ENCODE measurements at regions not wholly inside any gene's neighbourhood (a gene's known extent, or its start where the extent isn't known, plus 50 kb on each side); places are given as distances from the start of the nearest gene placed in this dataset.

DNA sequence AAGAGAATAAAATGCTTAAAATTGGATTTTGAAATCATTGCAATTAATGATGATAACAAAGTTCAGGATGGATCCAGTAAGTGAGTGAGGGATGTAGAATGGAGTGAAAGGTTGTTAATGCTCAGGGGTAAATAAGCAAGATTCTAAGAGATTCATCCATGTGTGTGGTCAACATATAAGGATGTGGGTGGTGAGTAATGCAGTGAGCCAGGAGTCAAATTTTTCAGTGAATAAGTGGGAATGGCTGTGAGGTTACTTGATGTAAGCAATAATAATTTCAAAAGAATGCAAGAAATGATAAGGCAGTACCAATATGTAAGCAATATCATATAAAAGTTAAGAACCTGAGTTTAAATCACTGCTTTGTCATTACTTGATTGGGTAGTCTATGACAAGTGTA lies 207.5 kb upstream of the ADGRB3 start:
- DNase-seq (no peak), ATAC-seq (no peak)
- intact Hi-C loops (cut with DNase I, micrococcal nuclease): no loop called here

DNA sequence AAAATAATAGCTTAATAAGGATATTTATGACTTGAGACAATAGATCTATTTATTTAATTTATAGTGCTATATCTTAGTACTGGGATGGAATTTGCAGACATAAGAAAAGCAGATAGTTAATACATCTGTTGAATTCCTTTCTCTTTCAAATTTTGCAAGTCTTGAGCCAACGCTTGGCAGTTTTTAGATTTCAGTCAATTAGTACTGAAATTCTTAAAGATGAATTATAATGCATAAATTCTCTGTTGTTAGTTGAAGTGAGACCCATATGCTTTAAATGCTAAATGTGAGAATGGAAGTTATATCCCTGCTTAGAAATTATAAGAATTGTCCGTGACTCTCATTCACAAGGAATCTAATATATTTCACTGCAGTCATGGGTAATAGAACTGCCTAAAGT lies 225.1 kb upstream of the ADGRB3 start:
- ATAC-seq: no peak
- intact Hi-C loops (cut with DNase I, micrococcal nuclease): no loop called here
- DNase-seq: no peak

DNA sequence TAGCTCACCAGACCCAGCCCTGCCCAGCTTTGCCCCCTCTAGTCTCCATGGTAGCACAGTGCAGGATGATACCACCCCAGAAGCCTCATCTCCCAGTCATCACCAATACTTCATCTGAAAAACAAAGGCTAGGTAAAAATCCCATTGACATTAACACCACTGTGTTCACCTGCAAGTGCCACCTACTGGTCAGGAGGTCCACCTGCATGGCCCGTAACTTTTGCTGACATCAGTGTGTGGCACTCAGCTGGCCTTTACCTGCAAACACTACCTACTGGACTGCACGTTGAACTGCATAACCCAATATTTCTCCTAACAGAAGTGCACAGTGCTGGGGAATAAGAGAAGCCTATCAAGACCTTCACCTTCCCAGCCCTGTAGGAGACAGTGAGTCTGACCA lies 234.7 kb upstream of the ADGRB3 start:
- intact Hi-C loops (cut with DNase I, micrococcal nuclease): no loop called here
- no peak for DNase-seq
- ATAC-seq: no peak

DNA sequence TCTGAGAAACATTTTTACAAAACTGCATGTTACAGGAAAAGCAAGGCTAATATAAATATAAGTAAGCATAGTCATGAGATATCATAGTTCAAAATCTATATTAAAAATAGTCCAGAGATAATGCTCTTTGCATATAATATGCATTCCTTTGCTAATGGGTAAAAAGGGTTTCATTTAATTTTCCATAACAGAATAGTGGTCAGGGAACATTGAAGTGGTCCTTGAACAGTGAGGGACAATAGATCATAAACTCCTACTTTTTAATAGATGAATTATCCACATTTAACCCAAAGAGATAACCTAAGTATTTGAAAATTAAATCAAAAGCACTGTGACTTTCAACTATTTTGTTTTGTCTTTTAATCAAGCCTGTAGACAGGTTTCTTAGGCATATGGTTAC lies 243.1 kb upstream of the ADGRB3 start:
- no peak for DNase-seq
- intact Hi-C loops (cut with DNase I, micrococcal nuclease): no loop called here
- no peak for ATAC-seq

DNA sequence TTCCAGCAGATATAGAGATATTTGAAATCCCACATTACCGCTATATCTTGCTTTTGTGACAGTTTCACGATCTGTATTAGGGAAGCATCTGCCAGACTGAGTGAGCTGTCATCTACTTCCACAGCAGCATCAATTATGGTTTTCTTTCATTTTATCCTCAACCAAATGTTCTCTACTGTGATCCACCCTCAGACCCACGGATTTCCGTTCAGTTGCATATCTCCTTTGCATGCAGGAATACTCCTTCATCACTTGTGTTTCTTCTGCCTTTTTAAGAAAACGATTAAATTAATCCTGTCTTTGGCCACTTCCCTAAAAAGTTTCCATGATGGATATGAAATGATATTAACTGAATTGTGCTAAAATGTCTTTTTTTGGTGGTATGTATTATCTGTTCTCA lies 262.1 kb upstream of the ADGRB3 start:
- ATAC-seq: no peak
- DNase-seq: no peak
- intact Hi-C loops (cut with DNase I, micrococcal nuclease): no loop called here

DNA sequence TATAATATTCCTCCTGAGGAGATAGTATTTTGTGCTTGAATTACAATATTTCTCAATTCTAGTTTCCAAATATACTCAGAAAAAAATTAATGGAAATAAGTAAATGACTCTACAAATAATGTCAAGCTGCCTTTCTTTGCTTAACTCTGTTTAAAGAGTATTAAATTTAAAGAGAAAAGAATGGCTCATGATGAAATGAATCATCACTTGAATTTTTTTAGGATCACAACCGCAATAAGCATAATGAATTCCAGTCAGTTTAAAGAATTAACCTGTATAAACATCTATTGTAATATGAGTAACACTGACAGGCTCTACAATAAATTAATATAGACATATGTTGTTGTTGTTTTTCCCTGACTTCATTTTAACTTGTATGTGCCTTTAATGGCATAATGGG lies 266.2 kb upstream of the ADGRB3 start:
- intact Hi-C loops (cut with DNase I, micrococcal nuclease): no loop called here

DNA sequence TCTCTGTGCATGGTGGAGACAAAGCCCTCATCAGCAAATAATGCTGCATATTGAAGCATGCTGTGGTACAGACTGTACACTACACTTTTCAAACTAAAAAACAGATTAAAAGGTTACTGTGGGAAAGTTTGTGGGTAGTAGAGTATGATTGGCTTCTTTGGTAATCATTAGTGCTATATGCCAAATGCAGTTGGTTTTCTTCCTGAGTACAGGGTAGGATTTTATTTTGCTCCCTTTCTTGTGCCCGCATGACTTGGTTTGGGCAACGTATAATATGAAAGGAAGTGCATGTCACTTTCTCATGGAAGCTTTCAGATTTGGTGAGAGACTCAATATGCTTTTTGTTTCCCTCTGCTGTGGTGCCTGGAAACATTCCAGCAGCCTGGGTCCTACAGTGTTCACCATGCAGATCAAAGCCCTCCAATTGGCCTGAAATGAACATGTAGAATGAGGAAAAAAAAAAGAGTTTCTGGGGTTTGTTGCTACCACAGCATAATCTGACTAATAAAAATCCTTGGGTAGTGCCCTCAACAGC lies 270.7 kb upstream of the ADGRB3 start:
- DNase-seq: no peak
- intact Hi-C loops (cut with DNase I, micrococcal nuclease): no loop called here
- ATAC-seq: no peak

More for the DNA sequence above, 266.2 kb upstream of the ADGRB3 start:
- DNase-seq: no peak
- no peak for ATAC-seq

DNA sequence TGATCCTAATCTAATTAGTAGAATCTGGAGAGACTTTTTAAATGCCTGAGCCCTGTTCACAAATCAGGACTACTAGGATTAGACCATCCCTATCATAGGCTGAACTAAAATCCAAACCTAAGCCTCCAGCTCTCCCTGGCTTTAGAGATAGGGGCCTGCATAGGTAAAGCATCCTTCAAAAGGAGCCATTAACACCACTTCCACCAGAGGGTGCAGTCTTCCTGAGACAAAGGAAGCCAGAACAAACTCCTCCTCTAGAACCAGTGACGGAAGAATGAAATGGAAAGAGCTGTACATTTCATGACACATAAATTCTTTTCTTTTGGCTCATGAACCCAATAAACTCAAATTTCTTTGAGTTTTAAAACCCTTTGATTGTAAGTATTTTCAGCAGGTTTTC lies 291.2 kb upstream of the ADGRB3 start:
- intact Hi-C loops (cut with DNase I, micrococcal nuclease): no loop called here
- DNase-seq (no peak), ATAC-seq (no peak)

DNA sequence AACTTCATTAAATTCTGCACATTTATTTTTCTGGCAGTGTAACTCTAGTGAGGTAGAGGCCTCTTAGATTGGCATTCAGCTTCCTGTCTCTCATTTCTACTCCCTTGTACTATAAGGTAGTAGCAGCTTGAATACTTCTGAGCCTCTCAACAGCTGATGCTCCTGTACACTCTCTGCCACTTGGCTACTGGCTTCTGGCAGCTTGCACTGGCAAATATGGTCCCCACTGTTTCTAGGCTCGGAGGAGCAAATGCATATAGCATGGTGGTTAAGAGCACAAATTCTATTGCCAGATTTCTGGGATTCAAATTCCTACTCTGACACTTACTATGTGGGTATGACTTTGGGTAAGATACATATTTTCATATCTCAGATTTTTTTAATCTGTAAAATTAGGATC lies 292.8 kb upstream of the ADGRB3 start:
- intact Hi-C loops (cut with DNase I, micrococcal nuclease): no loop called here
- DNase-seq (no peak), ATAC-seq (no peak)

DNA sequence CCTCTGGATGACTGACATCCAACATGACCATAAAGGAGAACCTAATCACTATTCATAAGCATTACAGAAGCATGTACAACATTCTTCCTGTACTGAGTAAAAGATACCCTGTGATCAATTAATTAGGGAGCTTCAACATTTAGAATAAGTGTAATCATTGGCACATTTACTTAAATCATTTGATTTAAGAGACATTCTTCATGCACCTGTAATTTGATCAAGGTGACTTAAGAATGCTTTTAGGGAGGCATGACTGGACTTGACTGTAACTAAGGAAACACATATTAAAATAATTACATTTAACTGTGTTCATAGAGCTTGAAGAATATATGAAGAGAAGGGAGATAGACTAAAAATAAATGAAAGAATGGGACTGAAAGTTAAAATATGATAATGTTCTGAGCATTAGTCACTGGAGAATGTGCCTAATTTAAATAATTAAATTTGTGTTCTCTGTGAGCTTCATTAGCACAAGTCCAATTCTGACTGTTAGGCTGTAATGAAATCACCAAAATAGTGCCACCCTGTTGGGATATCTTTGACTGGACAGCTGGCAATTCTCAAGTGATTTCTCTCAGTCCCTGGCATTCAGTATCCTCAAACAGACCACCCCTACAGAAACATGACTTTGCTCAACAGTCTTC lies 295.5 kb upstream of the ADGRB3 start:
- ATAC-seq (no peak), DNase-seq (no peak)
- intact Hi-C loops (cut with DNase I, micrococcal nuclease): no loop called here

DNA sequence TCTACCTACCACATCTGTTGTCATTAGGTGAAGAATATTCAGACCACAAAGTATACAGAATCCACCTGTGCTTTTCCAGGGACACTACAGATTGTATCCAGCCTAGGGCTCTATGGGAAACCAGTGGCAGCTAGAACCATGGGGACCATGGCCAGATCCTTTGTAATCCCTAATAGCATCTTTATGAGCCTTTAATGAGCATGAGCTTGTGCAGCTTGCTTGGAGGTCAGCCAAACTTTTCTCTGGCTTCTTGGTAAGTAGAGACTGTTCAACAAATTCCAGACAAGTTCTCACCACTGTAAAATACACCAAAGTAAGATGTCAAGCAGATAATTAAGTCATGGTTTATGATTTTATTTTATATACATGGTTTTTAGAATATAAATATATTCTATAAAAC lies 301.6 kb upstream of the ADGRB3 start:
- no peak for DNase-seq
- no peak for ATAC-seq
- intact Hi-C loops (cut with DNase I, micrococcal nuclease): no loop called here

DNA sequence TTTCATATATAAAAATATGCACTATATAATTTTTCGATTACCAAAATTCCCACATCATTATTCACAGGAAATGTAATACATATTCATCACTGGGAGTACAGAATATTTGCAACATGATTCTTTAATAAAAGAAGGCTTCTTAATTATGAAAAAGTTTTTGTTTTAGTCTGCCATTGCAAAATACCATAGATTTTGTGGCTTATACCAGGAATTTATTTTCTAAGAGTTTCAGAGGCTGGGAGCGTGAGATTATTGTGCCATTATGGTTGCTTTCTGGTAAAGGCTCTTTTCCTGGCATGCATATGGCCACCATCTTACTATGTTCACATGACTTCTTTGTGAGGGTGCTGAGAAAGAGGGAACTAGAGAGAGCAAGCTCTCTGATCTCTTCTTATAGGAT lies 306.9 kb upstream of the ADGRB3 start:
- no peak for ATAC-seq
- intact Hi-C loops (cut with DNase I, micrococcal nuclease): no loop called here

DNA sequence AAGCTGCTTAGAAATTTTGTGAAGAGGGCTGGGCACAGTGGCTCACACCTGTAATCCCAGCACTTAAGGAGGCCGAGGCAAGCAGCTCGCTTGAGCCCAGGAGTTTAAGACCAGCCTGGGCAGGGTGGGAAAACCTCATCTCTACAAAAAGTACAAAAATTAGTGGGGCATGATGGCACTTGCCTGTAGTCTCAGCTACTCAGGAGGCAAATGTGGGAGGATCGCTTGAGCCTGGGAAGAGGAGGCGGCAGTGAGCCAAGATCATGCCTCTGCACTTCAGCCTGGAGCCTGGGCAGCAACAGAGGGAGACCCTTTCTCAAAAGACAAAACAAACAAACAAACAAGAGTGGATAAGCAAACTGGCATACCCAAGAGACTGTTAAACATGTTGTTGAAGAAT lies 308.3 kb upstream of the ADGRB3 start:
- ATAC-seq (no peak), DNase-seq (no peak)
- intact Hi-C loops (cut with DNase I, micrococcal nuclease): no loop called here

More for the DNA sequence above, 306.9 kb upstream of the ADGRB3 start:
- DNase-seq: no peak

DNA sequence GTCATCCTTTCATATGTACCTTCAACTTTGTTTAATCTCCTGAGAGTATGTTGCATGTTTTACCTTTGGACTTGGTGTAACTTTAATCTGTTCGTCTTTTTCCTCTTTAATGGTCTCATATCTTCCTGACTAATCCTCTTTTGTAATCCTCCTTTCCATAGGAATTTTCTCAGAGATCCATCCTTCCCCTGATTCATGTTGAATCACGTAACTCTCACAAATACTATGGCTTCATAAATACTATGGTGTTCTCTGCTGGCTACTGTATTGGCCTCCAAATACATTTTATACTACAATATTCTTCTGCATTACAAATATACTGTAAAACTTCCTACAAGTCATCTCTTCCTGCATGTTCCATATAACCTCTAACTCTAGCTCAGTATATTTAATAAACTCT lies 317.7 kb upstream of the ADGRB3 start:
- ATAC-seq (no peak), DNase-seq (no peak)
- intact Hi-C loops (cut with DNase I, micrococcal nuclease): no loop called here

DNA sequence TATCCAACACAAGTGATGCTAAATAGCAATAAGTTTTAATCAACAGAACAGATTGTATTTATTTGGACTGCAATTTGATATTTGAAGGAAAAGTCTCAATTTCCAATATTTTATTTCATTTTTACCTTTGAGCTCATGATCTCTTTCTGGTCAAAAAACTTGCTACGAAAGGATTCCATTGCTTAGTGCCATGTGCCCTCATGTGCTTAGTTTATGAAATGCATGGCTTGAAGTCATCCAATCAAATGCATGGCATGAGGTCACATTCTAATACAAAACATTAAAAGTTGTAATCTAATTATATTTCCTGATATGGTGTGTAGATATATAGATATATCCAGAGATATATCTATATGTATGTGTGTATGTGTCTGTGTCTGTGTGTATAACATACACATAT lies 321.2 kb upstream of the ADGRB3 start:
- ATAC-seq (no peak), DNase-seq (no peak)
- intact Hi-C loops (cut with DNase I, micrococcal nuclease): no loop called here

DNA sequence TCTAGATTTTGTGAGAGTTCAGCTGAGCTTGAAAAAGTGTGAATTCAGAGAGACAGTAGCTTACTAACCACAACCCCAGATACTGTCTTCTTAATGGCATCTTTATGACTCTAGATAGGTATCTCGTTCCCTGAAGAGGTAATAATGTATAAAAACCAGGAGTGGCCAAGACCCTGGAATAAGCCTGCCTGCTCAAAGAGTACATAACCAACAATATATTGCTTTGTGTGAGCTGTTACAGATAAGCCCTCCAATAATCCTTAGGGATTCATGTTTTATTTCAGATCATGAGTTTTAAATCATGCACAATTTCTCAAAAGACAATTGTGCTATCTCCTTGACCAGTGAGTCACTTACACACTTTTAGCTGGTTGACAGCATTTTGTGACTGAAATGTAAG lies 327.8 kb upstream of the ADGRB3 start:
- ATAC-seq (no peak), DNase-seq (no peak)
- intact Hi-C loops (cut with DNase I, micrococcal nuclease): no loop called here

DNA sequence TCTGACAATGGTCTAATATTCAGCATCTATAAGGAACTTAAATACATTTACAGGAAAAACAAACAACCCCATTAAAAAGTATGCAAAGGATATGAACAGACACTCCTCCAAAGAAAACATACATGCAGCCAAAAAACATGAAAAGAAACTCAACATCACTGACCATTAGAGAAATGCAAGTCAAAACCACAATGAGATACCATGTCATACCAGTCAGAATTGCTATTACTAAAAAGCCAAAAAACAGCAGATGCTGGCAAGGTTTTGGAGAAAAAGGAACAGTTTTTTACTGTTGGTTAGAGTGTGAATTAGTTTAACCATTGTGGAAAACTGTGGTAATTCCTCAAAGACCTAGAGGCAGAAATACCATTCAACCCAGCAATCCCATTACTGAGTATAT lies 339.0 kb upstream of the ADGRB3 start:
- intact Hi-C loops (cut with DNase I, micrococcal nuclease): no loop called here
- ATAC-seq (no peak), DNase-seq (no peak)

DNA sequence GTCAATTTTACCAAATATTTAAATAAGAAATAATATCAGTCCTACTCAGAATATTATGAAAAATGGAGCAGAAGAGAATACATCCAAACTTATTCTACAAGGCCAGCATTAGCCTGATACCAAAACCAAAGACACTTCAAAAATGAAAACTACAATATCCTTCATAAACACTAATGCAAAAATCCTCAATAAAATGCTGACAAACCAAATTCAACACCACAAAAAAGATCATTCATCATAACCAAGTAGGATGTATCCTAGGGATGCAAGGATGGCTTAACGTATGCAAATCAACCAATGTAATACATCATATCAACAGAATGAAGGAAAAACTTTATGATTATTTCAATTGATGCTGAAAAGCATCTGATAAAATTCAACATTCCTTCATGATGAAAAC lies 352.4 kb upstream of the ADGRB3 start:
- ATAC-seq: no peak

DNA sequence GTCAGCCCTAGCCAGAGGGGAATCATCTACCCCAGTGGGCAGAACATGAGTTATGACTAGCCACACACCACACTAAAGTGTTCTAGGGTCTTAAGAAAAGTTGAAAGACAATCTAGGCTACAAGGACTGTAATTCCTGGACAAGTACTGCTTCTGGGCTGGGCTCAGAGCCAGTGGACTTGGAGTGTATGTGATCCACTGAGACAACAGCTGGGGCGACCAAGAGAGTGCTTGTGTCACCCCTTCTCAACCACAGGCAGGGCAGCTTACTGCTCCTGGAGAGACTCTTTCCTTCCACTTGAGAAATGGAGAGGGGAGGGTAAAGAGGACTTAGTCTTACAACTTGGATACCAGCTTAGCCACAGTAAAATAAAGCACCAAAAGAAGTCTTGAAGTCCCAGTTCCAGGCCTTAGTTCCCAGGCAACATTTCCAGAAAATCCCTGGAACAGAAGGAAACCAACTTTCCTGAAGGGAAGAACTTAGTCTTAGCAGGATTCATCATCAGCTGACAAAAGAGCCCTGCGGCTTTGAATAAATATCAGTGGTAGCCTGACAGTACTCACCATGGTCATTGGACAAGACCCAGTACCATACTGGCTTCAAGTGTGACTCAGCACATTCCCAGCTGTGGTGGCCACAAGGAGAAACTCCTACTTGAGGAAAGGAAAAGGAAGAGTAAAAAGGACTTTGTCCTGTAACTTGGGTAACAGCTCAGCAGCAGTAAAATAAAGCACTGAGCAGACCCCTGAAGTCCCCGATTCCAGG lies 355.1 kb upstream of the ADGRB3 start:
- DNase-seq: no peak
- intact Hi-C loops (cut with DNase I, micrococcal nuclease): no loop called here
- no peak for ATAC-seq

More for the DNA sequence above, 352.4 kb upstream of the ADGRB3 start:
- intact Hi-C loops (cut with DNase I, micrococcal nuclease): no loop called here
- no peak for DNase-seq

DNA sequence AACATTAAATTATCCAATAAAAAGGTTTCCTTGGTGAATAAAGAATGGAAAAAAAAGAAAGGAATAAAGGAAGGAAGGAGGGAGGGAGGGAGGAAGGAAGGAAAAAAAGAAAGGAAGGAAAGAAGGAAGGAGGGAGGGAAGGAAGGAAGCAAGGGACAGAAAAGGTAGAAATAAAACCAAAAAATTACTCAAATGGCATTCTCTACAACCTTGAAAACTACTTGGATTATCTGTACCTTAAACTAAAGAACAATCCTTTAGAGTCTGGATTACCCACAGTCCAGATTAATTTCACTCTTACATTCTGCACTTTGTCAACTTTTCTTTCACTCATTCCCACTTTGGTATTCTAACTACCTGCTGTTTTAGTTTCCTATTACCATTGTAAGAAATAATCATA lies 361.8 kb upstream of the ADGRB3 start:
- no peak for DNase-seq
- intact Hi-C loops (cut with DNase I, micrococcal nuclease): no loop called here

DNA sequence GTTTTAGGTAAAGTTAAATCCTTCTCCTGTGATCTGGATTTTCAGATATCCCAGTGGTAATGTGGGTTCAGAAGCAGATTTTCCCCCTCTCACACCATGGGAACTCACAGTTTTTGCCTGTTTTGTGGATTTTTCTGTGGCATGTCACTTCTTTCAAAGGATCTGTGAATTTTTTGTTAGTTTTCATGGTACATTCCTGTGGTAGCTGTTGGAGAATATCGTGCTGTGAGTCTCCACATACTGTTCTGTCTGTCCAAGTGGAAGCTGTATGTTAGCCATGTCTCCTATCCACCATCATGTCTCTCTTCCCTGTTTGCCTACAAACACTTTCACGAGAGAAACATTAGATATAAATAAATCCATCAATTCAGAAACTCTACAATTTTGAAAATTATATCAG lies 378.7 kb upstream of the ADGRB3 start:
- ATAC-seq: no peak

More for the DNA sequence above, 361.8 kb upstream of the ADGRB3 start:
- ATAC-seq: no peak

More for the DNA sequence above, 378.7 kb upstream of the ADGRB3 start:
- no peak for DNase-seq
- intact Hi-C loops (cut with DNase I, micrococcal nuclease): no loop called here

Data from left colon (tissue), 2 donors.